Upper lobe of right lung (tissue), 1 donor: ENCODE measurements at regions not wholly inside any gene's neighbourhood (a gene's known extent, or its start where the extent isn't known, plus 50 kb on each side); places are given as distances from the start of the nearest gene placed in this dataset.

Experiments
- ATAC-seq: fragments of 200-7000 bp; cut with Tn5 transposase; one replicate; pipeline ENCODE4 v1.9.1; 2020; ENCODE audit warnings: mild to moderate bottlenecking, moderate library complexity
- DNase-seq: peaks from one replicate; pipeline ENCODE4 v3.0.0-alpha.2; 2020
- H3K27ac ChIP-seq: fragments of 200-600 bp; one replicate; pipeline ENCODE4 v1.8.0; 2022
- H3K27me3 ChIP-seq: fragments of 200-600 bp; one replicate; pipeline ENCODE4 v1.8.0; 2022; ENCODE audit warnings: mild to moderate bottlenecking
- H3K36me3 ChIP-seq: fragments of 200-600 bp; one replicate; pipeline ENCODE4 v1.8.0; 2022
- H3K4me1 ChIP-seq: fragments of 200-600 bp; one replicate; pipeline ENCODE4 v1.8.0; 2022
- H3K4me3 ChIP-seq: fragments of 200-600 bp; one replicate; pipeline ENCODE4 v1.8.0; 2022; ENCODE audit warnings: mild to moderate bottlenecking
- H3K9me3 ChIP-seq: fragments of 200-600 bp; one replicate; pipeline ENCODE4 v1.8.0; 2022
- CTCF ChIP-seq: fragments of 200-600 bp; IDR thresholded peaks from one replicate; pipeline ENCODE4 v1.8.0; 2022; ENCODE audit warnings: antibody characterized with exemption
- intact Hi-C: fragments of 100-400 bp; cut with DNase I; formaldehyde crosslinking; loops from one replicate; pipeline ENCODE4 v1.11.0; 2022
- donor health status: DM: no; HTN: yes; CAD: no; lungs with severe emphysema.

- Histone ChIP-seq H3K36me3 (no peaks in the 10 kb centered on the region), H3K4me3 (no peak overlapping the region), H3K4me1 (no peaks in the 10 kb centered on the region), H3K27me3 (no peaks in the 10 kb centered on the region), H3K9me3 (no peaks in the 10 kb centered on the region), H3K27ac (no peak overlapping the region)
- no peak for TF ChIP-seq CTCF
- DNase-seq, result no peak
- intact Hi-C loops, result no loop called here
- no peak for ATAC-seq
Measured at GRCh38 chr10:108685863-108686531, 1237.3 kb downstream of the XPNPEP1 start.

- intact Hi-C loops, result no loop called here
- no peaks in the 10 kb centered on the region for H3K36me3 ChIP-seq
- H3K27ac ChIP-seq, result no peak overlapping the region
- no peak for TF ChIP-seq CTCF
- H3K27me3 ChIP-seq, result no peaks in the 10 kb centered on the region
- ATAC-seq (no peak), DNase-seq (no peak)
- H3K4me3 ChIP-seq, result no peak overlapping the region
- H3K9me3 ChIP-seq, result no peaks in the 10 kb centered on the region
- no peaks in the 10 kb centered on the region for H3K4me1 ChIP-seq
Measured at GRCh38 chr10:108684431-108684830, 1238.9 kb downstream of the XPNPEP1 start.

GRCh38 chr10:108673741-108674140 lies 1249.6 kb downstream of the XPNPEP1 start:
- Histone ChIP-seq H3K9me3 (no peaks in the 10 kb centered on the region), H3K36me3 (no peaks in the 10 kb centered on the region), H3K27me3 (no peaks in the 10 kb centered on the region), H3K4me1 (no peaks in the 10 kb centered on the region), H3K27ac (no peak overlapping the region), H3K4me3 (no peak overlapping the region)
- intact Hi-C loops, result no loop called here
- no peak for DNase-seq
- TF ChIP-seq CTCF, result no peak
- ATAC-seq, result no peak

- no peak for TF ChIP-seq CTCF
- Histone ChIP-seq H3K36me3 (no peaks in the 10 kb centered on the region), H3K9me3 (no peaks in the 10 kb centered on the region), H3K4me3 (no peak overlapping the region), H3K27me3 (no peaks in the 10 kb centered on the region), H3K4me1 (no peaks in the 10 kb centered on the region), H3K27ac (no peak overlapping the region)
- intact Hi-C loops, result no loop called here
- no peak for DNase-seq
- ATAC-seq, result no peak
Measured at GRCh38 chr10:108663587-108663986, 1259.7 kb downstream of the XPNPEP1 start.

- intact Hi-C loops, result no loop called here
- H3K27ac ChIP-seq, result no peak overlapping the region
- no peak for TF ChIP-seq CTCF
- H3K4me1 ChIP-seq, result no peaks in the 10 kb centered on the region
- no peak for DNase-seq
- no peak overlapping the region for H3K4me3 ChIP-seq
- H3K9me3 ChIP-seq, result no peaks in the 10 kb centered on the region
- no peaks in the 10 kb centered on the region for H3K27me3 ChIP-seq
- no peaks in the 10 kb centered on the region for H3K36me3 ChIP-seq
- no peak for ATAC-seq
Measured at GRCh38 chr10:108662975-108663374, 1260.3 kb downstream of the XPNPEP1 start.

- Histone ChIP-seq H3K36me3 (no peaks in the 10 kb centered on the region), H3K4me1 (no peaks in the 10 kb centered on the region), H3K4me3 (no peak overlapping the region), H3K9me3 (no peaks in the 10 kb centered on the region), H3K27me3 (no peaks in the 10 kb centered on the region), H3K27ac (no peak overlapping the region)
- no peak for TF ChIP-seq CTCF
- intact Hi-C loops, result no loop called here
- ATAC-seq (no peak), DNase-seq (no peak)
Measured at GRCh38 chr10:108655057-108655456, 1268.3 kb downstream of the XPNPEP1 start.
